Retinal pigment epithelial cell (primary cell): ENCODE measurements at regions not wholly inside any gene's neighbourhood (a gene's known extent, or its start where the extent isn't known, plus 50 kb on each side); places are given as distances from the start of the nearest gene placed in this dataset.

Source experiments
- DNase-seq: peaks from one replicate; pipeline ENCODE4 v3.0.0-alpha.2; 2010; ENCODE audit warnings: low read depth
- H3K4me3 ChIP-seq: 2 replicates; pipeline ENCODE4 v1.5.1; 2011; ENCODE audit warnings: mild to moderate bottlenecking, low read length, control low read depth, moderate library complexity
- CTCF ChIP-seq: conservative IDR thresholded peaks from 2 replicates; pipeline ENCODE4 v1.5.1; 2011; ENCODE audit warnings: low read depth, low read length, control low read depth, inconsistent platforms

DNA sequence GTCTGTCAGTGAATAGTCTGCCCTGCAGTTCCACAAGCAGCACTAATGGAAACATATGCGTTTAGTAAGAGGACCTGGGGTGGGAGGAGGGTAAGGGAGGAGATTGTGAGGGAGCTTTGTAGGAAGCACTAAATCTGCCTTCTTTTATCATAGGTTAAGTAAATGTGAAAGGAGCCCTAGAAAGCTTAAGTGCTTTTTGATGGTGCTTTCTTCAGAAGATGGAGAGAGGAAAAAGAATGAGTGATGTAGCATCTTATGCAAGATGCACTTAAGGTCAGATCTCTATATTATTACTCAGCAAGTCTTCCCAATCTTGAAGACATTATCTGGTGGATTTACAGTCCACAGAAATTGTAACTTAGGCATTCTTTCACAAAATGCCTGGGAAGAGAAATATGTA is 322.7 kb downstream of the PDHA2 start:
- no peak for TF ChIP-seq CTCF
- no peak for DNase-seq
- no peak overlapping the region for H3K4me3 ChIP-seq

GRCh38 chr4:96164814-96165351 is 325.0 kb downstream of the PDHA2 start:
- TF ChIP-seq CTCF = no peak
- peak; percentile 87 for DNase-seq
- no peak overlapping the region for H3K4me3 ChIP-seq

- no peak for DNase-seq
- no peak for TF ChIP-seq CTCF
- H3K4me3 ChIP-seq = no peak overlapping the region
These were observed 326.9 kb downstream of the PDHA2 start for GRCh38 chr4:96166806-96167205.

GRCh38 chr4:96170198-96170597 is 330.3 kb downstream of the PDHA2 start:
- no peak for DNase-seq
- TF ChIP-seq CTCF = no peak
- no peak overlapping the region for H3K4me3 ChIP-seq

DNA sequence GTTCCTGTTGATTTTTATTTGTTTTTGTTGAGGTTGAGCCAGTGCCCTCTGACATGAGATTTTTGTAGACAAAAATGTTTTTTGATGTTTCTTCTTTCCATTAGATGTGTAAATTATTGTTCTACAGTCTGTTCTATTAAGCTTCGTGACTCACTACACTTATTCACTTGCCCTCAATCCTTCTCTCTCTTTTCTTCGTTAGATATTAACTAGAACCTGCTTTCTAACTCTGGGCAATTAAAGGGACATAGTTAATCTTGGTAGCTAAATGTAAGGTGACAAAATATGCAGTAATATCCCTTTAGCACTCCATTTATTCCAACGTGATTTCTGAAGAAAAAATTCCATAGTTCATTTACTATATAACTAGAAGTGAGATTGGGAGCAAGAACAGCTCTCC is 333.9 kb downstream of the PDHA2 start:
- DNase-seq = no peak
- TF ChIP-seq CTCF = no peak
- no peak overlapping the region for H3K4me3 ChIP-seq

- DNase-seq = no peak
- no peak overlapping the region for H3K4me3 ChIP-seq
- TF ChIP-seq CTCF = no peak
These were observed 336.0 kb downstream of the PDHA2 start for GRCh38 chr4:96175871-96176270.

DNA sequence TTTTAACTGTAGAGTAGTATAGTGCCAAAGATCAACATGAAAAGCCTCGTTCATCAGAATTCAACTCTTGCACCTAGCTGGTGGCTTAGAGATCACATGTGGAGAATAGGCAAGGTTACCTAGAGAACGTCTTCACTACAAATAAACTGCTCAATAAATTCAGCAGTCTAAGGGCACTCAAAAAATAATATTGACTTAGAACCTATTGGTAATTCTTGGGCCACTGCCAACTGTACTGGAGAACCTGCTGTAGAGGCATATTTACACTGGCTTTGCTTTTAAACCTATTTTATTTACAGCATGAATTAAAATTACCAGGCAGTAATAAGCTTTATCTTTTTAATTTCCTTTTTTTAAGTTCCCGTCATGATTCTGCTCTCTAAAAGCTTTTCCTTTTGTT is 343.7 kb downstream of the PDHA2 start:
- H3K4me3 ChIP-seq = no peak overlapping the region
- DNase-seq = no peak
- TF ChIP-seq CTCF = no peak
